AG09309 (cell line): ENCODE measurements at regions not wholly inside any gene's neighbourhood (a gene's known extent, or its start where the extent isn't known, plus 50 kb on each side); places are given as distances from the start of the nearest gene placed in this dataset.

Experiments
- DNase-seq: peaks from one replicate; pipeline ENCODE4 v3.0.0-alpha.2; 2010; ENCODE audit warnings: low read depth
- H3K4me3 ChIP-seq: 2 replicates; pipeline ENCODE4 v1.5.1; 2011; ENCODE audit warnings: mild to moderate bottlenecking, low read depth, low read length, moderate library complexity; ENCODE audit not compliant: control insufficient read depth
- CTCF ChIP-seq: IDR thresholded peaks from 2 replicates; pipeline ENCODE4 v1.5.1; 2011; ENCODE audit warnings: mild to moderate bottlenecking, low read depth, low read length, inconsistent platforms; ENCODE audit not compliant: insufficient read depth, control insufficient read depth; ENCODE audit errors: missing control alignments

GRCh38 chr16:64051824-64052223, 1070.0 kb downstream of the CDH11 start:
- no peak for DNase-seq
- peak; percentile 42 for TF ChIP-seq CTCF
- H3K4me3 ChIP-seq: no peak overlapping the region

GRCh38 chr16:64047878-64048277, 1074.0 kb downstream of the CDH11 start:
- no peak for TF ChIP-seq CTCF
- no peak for DNase-seq
- H3K4me3 ChIP-seq: no peak overlapping the region

- no peak for TF ChIP-seq CTCF
- no peak for DNase-seq
- H3K4me3 ChIP-seq: no peak overlapping the region
Observed at GRCh38 chr16:64047207-64047606, 1074.7 kb downstream of the CDH11 start.

- no peak overlapping the region for H3K4me3 ChIP-seq
- TF ChIP-seq CTCF: no peak
- DNase-seq: no peak
Observed at GRCh38 chr16:64035337-64035736, 1086.5 kb downstream of the CDH11 start.

- DNase-seq: no peak
- no peak overlapping the region for H3K4me3 ChIP-seq
- no peak for TF ChIP-seq CTCF
Observed at GRCh38 chr16:64019339-64019738, 1102.5 kb downstream of the CDH11 start.

GRCh38 chr16:64017796-64018195, 1104.1 kb downstream of the CDH11 start:
- DNase-seq: no peak
- H3K4me3 ChIP-seq: no peak overlapping the region
- TF ChIP-seq CTCF: no peak

- no peak for TF ChIP-seq CTCF
- no peak overlapping the region for H3K4me3 ChIP-seq
- DNase-seq: no peak
Observed at GRCh38 chr16:64013856-64014255, 1108.0 kb downstream of the CDH11 start.
